ENCODE measurements at regions not wholly inside any gene's neighbourhood (a gene's known extent, or its start where the extent isn't known, plus 50 kb on each side); places are given as distances from the start of the nearest gene placed in this dataset.
"Not testable (repeated sequence)": the region's sequence is repeated elsewhere in the genome, so short reads cannot be mapped to it uniquely, and the experiment has no call there.

DNA sequence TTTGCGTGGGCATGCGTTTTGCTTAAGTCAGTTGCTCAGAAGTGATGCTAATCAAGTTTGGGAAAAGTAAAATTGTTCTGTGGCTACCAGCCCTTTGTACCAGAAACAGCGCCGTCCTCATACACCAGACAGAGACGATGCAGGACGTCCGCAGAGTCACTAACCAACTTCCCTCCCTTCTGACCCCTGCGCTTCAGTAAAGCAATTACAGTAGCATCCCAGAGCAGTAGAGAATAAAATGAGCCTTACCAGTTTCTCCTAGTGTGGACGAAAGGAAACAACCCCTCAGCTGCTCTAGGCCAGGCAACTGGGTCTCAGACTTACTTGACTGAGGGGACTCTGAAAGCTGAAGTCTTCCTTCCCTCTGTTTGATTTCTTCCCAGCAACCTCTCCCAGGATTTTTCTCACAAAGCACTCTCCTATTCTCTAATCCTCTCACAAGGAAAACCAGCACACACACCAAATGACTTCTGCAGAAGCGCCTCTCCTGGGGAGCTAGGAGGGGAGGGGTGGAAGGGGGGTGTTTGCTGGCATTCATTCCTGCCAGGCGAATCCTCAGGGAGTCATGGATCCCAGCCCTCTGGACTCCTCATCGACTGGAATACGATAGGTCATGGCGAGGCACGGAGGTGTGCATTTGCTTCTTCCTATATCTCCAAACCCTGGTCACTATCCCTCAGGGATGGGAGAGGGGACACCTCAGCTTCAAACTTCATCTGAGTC lies 56.0 kb upstream of the MID1 start:
- DNase-seq, result no peak

DNA sequence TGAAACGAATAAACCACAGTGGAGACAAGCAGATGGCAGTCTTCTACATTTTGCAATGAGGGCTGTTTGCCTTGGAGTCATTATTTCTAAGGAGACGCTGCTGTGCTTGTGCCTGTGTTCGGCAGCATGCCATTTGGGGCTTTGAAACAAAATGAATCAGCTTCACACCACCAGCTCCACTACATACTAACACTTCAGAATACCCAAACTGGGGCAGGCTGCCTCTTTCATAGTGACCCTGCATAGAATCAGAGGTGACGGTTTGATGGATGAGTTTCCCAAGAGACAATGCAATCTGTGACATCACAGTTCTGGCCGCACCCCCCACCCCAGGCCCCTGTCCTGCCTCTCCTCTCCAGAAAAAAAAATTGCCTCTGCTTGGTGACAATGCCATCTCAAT lies 57.1 kb upstream of the MID1 start:
- DNase-seq, result no peak

DNA sequence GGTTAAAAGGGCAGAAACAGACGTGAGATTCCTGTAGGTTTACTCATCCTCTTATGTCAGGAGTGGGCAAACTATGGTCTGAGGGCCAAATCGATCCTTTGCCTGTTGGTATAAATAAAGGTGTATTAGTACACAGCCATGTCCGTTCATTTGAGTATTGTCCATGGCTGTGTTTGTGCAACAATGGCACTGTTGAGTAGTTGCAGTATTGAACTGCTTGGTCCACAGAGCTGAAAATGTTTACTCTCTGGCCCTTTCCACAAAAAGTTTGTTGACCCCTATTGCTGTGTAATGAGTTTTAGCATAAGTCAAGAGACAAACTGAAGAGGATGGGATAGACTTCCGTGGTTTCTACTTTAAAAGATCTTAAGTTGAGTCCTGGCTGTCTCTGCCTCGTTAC lies 59.0 kb upstream of the MID1 start:
- DNase-seq, result no peak

DNA sequence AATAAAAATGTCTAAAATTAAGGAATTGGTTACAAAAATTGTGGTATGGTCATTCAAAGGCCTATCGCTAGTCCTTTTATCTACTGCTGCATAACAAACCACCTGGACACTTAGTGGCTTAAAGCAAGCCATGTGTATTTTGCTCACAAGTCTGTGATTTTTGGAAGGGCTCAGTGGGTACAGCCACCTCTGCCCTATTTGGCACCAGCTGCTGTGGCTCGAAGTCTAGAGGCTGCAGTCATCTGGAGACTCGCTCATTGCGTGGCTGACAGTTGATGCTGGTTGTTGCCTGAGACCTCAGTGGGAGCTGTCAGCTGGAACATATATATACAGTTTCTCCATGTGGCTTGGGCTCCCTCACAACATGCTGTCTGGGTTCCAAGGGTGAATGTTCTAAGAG lies 60.8 kb upstream of the MID1 start:
- no peak for DNase-seq

DNA sequence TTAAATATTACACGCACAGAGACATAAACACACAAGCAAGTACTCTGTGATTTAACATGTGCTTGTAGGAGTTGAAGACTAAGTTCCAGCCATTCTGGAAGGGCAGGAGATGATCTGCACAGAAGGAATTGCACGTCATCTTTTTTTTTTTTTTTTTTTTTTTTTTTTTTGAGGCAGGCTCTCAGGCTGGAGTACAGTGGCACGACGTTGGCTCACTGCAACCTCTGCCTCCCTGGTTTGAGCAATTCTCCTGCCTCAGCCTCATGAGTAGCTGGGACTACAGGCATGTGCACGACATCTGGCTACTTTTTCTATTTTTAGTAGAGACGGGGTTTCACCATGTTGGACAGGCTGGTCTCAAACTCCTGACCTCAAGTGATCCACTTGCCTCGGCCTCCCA lies 63.2 kb upstream of the MID1 start:
- not testable (repeated sequence) for DNase-seq

DNA sequence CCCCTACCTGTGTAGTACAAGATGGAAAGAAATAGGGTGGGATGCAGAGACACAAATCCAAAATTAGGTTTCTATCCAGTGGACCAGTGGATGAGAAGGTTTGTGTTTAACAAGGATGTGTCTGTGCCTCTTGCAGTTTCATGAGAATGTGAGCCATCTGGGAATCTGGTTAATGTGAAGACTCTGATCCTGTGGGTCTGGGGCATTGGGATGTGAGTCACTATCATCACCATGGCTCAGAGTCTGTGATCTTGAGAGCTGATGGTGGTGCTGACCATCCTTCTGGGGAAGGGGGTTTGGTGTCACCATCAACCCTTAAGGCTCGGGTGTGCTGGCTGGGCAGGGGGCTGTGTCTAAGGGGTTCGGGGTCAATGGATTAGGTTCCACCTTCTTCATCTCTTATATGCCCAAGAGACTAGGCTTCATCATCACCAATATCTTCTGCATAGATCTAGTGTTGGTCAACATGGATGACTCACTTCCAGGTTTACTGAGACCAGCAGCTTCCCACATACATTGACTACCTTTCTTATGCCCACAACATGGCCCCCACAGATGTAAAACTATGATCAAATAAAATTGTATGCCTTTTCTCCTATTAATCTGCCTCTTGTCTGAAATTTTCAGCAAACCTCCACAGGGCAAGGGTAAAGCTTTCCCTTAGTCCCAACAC lies 65.7 kb upstream of the MID1 start:
- no peak for DNase-seq

DNA sequence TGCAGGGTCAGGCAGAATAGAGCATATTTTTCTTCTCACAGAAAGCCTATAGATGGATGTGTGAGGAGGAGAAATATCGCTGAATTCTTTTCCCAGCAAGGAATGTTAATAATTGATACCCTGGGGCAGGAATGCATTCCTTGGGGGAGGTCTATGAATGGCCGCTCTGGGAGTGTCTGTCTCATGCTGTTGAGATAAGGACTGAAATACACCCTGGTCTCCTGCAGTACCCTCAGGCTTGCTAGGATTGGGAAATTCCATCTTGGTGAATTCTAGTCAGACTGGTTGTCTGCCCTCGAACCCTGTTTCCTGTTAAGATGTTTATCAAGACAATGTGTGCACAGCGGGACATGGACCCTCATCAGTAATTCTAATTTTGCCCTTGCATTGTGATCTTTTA lies 71.4 kb upstream of the MID1 start:
- DNase-seq, result not testable (repeated sequence)

DNA sequence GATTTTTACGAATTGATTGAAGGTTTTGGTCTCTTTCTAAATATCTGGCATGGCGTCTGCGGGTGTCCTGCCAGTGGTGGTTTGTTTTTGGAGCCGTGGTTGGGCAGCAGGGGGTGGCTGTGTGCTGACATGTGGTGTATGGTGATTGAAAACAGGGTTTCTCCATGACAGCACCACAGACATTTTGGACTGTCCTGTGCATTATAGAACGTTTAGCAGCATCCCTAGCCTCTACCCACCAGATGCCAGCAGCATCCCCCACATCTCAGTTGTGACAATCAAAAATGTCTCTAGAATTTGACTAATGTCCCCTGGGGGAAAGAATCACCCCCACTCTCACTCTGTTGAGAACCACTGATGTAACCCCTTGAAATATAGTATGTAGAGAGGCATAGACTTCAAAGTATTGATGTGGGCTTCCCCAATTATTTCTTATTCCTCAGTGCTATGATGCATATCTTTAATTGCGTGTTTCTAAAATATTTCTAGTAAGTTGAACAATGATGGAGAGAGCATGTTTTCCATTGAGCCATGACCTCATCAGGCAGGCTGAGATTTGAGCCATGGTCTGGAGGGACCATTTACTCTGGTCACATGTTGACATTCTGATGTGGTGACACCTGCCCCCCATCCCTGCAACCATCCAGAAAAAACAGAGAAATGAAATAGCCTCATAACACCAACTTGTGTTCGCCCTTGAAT lies 77.4 kb upstream of the MID1 start:
- no peak for DNase-seq

DNA sequence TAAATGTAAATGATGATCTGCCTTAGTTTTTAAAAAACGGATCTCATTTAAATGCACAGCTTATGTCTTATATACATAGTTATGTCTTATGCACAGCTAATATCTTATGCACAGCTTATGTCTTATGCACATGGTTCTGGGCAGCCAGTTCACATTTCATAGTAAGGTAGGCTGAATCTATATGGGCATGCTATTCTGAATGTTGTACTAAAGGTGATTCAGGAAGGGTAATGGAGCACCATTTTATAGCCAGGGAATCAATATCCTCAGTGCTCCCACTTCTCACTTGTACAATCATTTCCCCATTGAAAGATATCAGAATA lies 77.9 kb upstream of the MID1 start:
- no peak for DNase-seq

DNA sequence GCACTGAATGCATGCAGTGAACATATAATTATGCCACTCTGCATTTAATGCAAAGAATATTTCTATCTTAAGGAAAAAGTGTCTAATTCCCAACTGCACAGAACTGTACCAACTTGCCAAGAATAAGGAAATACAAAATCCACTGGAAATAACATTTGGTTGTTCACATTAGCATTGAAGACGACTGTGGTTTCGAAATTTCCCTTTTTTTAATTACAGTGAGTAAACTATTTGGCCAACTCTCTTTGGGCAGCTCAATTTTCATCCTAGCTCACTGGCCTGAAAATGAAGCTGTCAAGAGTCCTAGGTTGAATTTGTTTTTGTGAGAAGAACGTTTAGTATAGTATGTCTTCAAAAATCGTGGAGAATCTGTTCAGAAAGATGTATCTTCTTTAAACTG lies 81.6 kb upstream of the MID1 start:
- no peak for DNase-seq

DNA sequence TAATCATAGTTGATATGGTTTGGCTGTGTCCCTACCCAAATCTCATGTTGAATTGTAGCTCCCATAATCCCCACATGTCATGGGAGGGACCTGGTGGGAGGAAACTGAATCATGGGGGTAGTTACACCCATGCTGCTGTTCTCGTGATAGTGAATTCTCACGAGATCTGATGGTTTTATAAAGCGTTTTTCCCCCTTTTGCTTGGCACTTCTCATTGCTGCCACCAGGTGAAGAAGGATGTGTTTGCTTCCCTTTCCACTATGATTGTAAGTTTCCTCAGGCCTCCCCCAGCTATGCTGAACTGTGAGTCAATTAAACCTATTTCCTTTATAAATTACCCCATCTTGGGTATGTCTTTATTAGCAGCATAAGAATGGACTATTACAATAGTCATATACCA lies 86.0 kb upstream of the MID1 start:
- not testable (repeated sequence) for DNase-seq

DNA sequence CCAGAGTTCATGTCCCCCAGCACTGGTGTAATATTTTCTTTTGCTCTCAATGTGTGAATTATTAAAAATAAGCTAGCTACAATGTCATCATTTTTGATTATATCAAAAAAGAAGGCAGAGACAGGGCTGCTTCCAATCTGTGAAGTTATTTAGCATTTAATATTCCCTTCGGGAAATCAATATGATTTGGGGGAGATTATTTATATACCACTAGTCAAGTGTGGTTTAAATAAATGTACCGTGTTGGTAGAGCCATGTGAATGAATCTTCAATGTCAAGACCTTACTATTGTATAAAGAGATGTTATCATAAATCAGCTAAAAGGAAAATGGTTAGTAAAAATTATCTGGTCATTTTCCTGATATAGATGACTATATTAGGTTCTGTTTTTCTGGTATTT lies 87.4 kb upstream of the MID1 start:
- no peak for DNase-seq

DNA sequence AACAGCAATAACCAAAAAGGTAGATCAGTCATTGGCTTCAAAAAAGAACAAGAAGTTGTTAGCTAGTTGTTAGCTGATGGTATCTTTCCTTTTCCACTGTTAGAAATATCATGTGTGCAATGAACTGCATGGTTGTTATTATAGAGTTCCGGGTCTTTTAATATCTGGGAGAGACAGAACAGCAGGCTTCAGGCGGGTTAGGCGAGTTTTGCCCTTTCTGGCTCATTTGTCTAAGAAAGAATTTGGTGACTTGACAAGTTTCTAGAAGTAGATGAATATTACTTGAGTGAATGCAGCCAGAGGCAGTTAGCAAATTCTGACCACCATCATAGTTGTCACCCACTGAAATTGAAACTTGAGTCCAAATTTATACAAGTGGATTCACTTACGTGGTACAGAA lies 88.9 kb upstream of the MID1 start:
- DNase-seq, result no peak

DNA sequence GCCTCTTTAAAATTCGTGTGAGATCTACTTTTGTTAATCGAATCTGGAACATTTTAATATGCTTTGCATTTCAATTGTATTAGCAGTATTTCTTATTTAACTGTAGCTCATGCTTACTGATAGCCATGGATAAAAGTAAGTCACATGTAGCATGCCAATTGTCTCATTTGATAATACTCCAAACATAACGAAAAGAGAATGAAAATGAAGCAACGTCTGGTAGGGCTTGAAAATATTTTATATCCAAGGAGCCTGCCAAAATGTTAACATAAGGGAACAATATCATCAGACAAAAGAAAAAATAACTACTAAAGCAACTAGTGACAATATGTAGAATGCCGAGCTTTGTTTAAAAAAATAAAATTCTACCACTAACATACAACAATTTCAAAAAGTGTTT lies 94.1 kb upstream of the MID1 start:
- DNase-seq, result no peak

DNA sequence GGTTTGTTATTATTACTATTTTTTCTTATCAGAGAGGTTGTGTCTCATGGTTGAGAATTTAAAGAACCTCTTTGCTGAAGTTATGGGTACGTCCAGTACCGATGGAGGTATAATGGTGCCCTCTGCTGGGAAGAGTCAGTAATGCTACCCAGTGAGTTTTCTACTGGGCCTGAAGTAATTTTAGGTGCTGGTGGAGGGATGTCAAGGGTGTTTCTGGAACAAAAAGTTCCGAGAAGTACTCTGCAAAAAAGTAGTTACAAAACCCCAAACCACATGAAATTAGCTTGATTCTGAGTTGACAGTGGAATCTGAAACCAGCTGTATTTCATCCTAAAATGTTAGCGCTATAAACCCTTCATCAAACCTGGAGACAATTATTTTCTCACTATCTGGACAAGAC lies 102.5 kb upstream of the MID1 start:
- DNase-seq, result peak; percentile 18

DNA sequence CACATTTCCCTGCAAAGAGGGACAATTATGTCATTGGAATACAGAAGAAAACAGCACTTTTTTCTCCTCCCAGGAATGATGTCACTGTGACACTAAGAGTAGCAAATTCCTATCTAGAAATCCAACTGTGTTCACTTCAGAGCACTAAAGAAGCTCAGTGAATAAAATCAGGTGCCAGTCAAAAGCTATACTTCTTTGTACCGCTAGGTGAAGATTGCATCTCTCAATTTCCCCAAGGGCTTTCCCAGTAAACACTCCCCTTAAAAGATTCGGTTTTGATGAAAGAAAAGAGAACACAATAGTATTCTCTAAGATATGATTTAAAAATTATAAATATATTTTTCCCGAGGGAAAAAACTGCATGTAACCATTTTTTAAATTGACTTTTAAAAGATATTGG lies 104.7 kb upstream of the MID1 start:
- no peak for DNase-seq

DNA sequence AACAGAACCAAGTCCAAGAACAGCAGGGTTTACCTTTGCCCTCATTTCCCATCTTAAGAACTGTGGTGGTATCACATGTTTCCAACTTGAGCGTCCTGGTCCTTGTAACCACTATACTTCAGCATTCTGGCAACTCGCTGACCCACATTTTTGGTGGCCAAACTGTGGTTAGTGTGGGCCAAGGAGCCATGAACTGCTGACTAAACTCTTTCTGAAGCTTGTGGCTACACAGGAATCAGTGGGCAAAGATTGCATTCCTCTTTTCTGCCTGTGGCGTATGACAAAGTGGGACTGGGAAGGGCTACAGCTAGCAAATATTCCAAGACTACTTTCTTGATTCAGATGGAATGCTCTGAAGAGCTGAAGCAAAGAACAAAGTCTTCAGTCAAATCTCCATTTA lies 106.3 kb upstream of the MID1 start:
- no peak for DNase-seq

DNA sequence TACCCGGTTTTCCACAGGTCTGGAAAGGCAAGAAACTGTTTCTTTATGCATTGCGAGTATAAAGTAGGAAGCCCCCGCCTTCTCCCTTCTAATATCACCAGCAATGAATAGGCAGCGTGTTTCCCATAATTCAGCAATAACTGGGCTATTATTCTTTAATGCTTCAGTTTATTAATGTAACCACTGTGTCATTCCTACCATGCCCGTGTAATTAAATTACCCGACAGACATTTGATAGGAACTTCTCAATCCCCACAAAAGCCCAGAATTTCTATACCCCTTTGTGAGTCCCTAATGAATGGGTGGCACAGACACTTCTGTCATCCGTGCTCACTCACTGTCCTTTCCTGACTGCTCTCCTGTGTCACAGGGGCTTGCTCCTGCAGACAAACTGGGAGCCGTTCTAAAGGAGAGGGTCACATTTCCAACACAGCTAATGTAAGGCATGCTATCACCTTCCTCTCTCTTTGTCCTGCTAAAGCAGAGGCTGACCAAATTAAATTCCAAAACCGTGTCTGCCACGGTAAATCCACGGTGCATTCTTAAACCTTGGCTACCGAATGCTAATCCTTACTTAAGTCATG lies 108.5 kb upstream of the MID1 start:
- DNase-seq, result no peak

DNA sequence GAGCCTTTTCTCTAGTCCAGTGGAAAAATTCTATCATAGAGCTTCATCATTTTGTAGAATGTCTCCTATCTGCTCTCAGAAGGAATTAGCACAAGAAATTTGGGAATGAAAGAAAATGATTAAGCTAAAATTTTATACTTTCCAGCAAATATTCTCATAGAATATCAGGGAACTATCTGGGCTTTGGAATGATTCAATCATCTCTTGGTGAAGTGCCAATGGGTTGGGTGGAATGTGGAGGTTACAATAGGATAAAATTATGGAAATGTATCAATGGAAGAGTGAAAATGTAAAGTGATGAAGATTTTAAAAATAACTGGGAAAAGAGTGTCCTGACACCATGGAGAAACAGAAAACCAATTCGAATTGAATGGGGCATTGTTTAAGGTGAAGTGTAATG lies 119.0 kb upstream of the MID1 start:
- DNase-seq, result no peak

DNA sequence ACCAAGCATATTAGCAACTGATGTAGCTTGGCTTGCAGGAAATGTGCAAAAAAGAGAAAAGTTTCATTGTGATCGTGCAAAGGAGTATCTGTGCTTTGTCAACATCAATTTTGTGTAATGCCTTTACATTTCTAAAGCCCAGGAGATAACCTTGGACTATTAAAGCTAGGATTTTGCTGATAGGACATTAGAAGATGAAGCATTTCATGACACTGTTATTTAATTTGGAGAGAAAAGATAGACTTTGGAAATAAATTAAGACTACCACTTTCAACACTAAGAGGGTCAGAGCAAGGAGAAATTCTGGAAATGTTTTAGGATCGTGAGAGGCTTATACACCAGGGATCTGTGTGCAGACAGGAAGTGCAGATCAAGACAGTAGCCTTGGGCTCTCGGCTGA lies 120.6 kb upstream of the MID1 start:
- no peak for DNase-seq

DNA sequence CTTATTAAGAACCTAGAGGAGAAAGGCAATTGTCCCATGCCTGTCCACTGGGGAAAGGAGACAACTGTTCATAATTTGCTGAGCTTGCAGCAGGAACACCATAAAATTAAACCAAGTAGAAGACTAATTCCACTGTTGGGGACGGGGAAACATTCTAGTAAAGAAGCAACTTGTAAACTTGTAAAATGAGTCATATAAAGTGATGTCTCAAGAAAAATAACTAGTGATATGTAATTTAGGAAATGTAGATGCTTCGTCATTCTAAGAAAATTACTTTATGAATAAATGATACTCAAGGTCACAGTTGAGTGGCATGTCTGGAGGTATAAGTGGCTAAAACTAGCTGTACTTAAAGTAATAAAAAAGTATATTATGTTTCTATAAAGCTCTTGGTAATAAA lies 121.2 kb upstream of the MID1 start:
- DNase-seq, result no peak

DNA sequence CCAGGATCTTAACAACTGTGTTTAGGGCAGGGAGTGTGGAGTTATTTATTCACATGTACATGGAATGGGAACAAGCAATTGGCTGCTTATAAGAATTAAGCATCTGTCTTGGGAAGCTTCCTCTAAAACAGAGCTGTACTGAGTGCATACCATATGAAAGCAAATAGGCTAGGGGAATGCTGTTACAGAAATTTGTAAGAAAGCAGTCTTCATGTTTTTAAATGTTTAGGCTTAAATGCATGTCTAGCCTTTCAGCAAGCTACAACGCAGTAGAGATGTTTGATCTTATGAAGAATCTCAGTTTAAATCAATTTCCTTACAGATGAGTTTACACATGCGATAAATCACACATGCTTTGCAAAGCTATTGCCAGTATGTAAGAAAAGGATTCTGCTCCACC lies 123.1 kb upstream of the MID1 start:
- no peak for DNase-seq

DNA sequence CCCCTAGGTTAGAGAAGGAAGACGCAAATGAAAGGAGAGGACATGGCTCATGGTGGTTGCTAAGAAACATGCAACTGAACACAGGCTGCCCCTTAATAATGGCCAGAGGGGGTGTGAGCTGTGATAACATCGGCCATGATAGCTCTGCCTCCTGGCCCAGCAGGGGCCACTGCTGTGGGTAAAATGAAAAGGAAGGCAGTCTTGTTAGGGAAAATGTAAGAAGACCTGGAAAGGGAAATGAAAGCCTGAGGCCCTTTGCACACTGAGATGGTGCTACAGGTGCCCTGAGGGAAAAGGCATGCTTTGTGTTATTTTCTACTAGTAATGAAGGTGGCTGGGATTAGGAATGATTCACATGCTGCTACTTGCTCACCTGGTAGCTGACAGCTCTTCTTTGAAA lies 123.6 kb upstream of the MID1 start:
- DNase-seq, result no peak

DNA sequence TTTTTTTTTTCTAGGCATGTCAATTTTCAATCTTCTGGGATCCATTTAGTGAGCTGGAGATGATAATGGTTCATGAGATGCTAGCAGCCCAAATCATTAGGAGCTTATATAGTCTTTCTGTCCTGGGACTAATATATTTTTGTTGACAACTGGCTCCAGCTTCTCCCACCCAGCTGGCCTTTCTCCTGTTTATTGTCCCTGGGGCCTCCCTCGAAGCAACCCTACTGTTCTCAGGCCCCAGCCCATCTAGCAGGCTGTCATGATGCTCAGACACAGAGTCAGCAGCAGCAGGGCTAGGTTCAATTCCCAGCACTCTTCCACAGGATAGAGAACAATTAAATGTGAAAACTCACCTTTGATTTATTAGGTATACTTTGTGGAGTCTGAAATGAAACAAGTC lies 127.6 kb upstream of the MID1 start:
- DNase-seq, result no peak

Data from activated CD8-positive, alpha-beta memory T cell treated with anti-CD3 and anti-CD28 coated beads, Interleukin-2, amount 50 U/mL, for 4 hours (primary cell).